ENCODE measurements at regions not wholly inside any gene's neighbourhood (a gene's known extent, or its start where the extent isn't known, plus 50 kb on each side); places are given as distances from the start of the nearest gene placed in this dataset.

GRCh38 chr1:98437540-98437939 lies 224.0 kb upstream of the SNX7 start:
- no peak for DNase-seq
- no peaks in the 10 kb centered on the region for H3K36me3 ChIP-seq
- no peak for TF ChIP-seq CTCF (IDR thresholded peaks at IDR 0.05)
- no peak for TF ChIP-seq EP300 (IDR thresholded peaks at IDR 0.05)
- no peak for TF ChIP-seq POLR2A (IDR thresholded peaks at IDR 0.05)

DNA sequence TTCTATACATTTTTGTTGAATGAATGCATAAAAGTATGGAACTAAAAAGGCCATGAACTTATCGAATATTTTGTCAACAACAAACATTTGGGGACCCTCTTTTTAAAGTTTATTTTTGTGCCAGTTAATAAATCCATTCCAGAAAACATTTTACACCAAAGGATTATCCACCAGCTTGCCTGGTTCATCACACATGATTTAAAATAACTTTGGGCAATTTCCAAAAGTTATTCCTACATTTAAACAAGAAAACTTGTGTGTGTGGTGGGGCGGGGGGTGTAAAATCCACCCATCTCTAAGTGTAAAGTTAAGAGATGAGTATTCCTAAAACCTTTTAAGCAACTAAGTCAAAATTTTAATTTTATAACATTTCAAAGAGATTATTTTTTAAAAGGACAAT lies 224.5 kb upstream of the SNX7 start:
- 69 to 74% (median 71%) methylated on average over 2 of the region's 2 CpGs for WGBS, 3 donors
- Histone ChIP-seq H3K36me3 (no peaks in the 10 kb centered on the region), H3K4me3 (no peak overlapping the region), H3K4me1 (ENCODE audit: insufficient read depth) (no peaks in the 10 kb centered on the region), H3K27me3 (no peaks in the 10 kb centered on the region), H3K9me3 (no peaks in the 10 kb centered on the region), H3K27ac (no peak overlapping the region)
- no peak for TF ChIP-seq EP300 (IDR thresholded peaks at IDR 0.05)
- TF ChIP-seq POLR2A (IDR thresholded peaks at IDR 0.05) = no peak
- TF ChIP-seq CTCF (IDR thresholded peaks at IDR 0.05) = no peak
- intact Hi-C loops (cut with DNase I) = no loop called here
- DNase-seq = no peak

More at GRCh38 chr1:98437540-98437939, 224.0 kb upstream of the SNX7 start:
- no peak overlapping the region for H3K27ac ChIP-seq
- H3K4me1 ChIP-seq (ENCODE audit: insufficient read depth) = no peaks in the 10 kb centered on the region
- H3K4me3 ChIP-seq = no peak overlapping the region
- H3K27me3 ChIP-seq = no peaks in the 10 kb centered on the region
- intact Hi-C loops (cut with DNase I) = no loop called here
- no peaks in the 10 kb centered on the region for H3K9me3 ChIP-seq

DNA sequence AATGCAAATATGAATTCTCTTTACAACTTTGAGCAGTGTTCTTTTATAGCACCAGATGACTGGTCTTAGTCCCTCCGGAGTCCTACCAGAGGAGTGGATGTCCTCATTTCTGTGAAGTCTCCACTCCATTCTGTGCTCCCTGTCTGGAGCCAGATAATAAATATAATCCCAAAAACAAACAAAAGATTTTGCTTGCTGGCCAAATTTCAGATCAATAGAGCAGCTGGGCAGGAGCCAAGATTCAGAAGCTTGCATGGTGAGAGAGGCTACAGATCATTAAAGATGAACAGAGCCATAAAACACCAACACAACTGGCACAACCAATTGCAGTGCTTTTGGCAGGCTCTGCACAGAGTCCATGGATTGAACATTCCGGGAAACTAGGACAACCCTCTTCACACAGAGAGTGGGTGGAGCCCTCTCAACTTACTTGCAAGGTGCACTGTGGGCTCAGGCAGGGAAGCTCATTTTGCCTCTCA lies 231.5 kb upstream of the SNX7 start:
- intact Hi-C loops (cut with DNase I) = no loop called here
- Histone ChIP-seq H3K36me3 (no peaks in the 10 kb centered on the region), H3K4me3 (no peak overlapping the region), H3K27ac (no peak overlapping the region), H3K4me1 (ENCODE audit: insufficient read depth) (no peaks in the 10 kb centered on the region), H3K9me3 (no peaks in the 10 kb centered on the region), H3K27me3 (no peaks in the 10 kb centered on the region)
- no peak for DNase-seq
- no peak for TF ChIP-seq EP300 (IDR thresholded peaks at IDR 0.05)
- TF ChIP-seq CTCF (IDR thresholded peaks at IDR 0.05) = no peak
- no peak for TF ChIP-seq POLR2A (IDR thresholded peaks at IDR 0.05)
- WGBS, 3 donors = 32 to 40% (median 36%) methylated on average over 2 of the region's 2 CpGs

- Histone ChIP-seq H3K27me3 (no peaks in the 10 kb centered on the region), H3K36me3 (no peaks in the 10 kb centered on the region), H3K4me1 (ENCODE audit: insufficient read depth) (no peaks in the 10 kb centered on the region), H3K4me3 (no peak overlapping the region), H3K27ac (no peak overlapping the region), H3K9me3 (no peaks in the 10 kb centered on the region)
- TF ChIP-seq POLR2A (IDR thresholded peaks at IDR 0.05) (no peak), CTCF (IDR thresholded peaks at IDR 0.05) (no peak), EP300 (IDR thresholded peaks at IDR 0.05) (no peak)
- no peak for DNase-seq
- intact Hi-C loops (cut with DNase I) = no loop called here
- 87 to 91% (median 87%) methylated on average over 3 of the region's 3 CpGs for WGBS, 3 donors
Measured at GRCh38 chr1:98428864-98429263, 232.7 kb upstream of the SNX7 start.

Measured in ovary (tissue), 7 donors.